ENCODE measurements at regions not wholly inside any gene's neighbourhood (a gene's known extent, or its start where the extent isn't known, plus 50 kb on each side); places are given as distances from the start of the nearest gene placed in this dataset.

DNA sequence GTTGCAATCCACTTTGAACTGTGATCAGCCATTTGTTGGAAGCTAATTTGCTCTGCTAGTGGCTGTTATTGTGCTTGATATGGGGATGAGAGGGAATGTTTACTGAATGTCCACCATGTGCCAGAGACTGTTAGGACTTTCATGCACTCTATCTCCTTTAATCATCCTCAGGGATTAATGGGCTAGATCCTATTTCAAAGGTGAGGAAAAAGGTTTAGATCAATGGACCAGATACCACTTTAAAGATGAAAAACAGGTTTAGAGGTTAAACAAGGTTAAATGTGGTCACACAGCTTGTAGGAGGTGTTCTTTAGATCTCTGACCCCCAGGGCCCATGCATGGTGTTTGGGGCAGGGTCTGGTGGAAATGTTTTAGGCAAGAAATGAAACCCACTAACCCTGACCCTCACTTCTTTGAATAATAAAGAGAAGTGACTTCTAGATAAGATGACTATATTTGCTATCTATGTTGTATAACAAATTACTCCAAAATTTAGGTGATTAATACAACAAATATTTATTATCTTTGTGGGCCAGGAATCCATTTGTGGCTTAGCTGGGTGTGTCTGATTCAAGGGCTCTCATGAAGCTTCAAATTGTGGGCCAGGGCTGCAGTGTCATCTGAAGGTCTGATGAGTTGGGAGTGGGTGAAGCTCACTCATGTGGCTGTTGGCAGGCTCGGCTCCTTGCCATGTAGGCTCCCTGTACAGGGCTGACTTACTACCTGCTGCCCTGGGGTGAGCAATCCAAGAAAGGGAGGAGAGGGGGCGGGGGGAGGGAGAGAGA lies 127.8 kb upstream of the FOXA2 start:
- DNase-seq (ENCODE audit: low read depth, low spot score), result no peak
- H3K4me1 ChIP-seq (ENCODE audit: control insufficient read depth, extremely low read depth, insufficient read depth, low read length), result peaks cover 13% of the 10 kb centered on the region
- no peaks in the 10 kb centered on the region for H3K9me1 ChIP-seq (replicated peaks; ENCODE audit: control insufficient read depth, extremely low read depth, insufficient read depth, low read length)
- H3K4me3 ChIP-seq (replicated peaks in 1 of 3; ENCODE audit: insufficient read depth in 1 of 3, low read depth in 1 of 3, low read length in 3 of 3), result no peak overlapping the region
- CTCF ChIA-PET, result no interaction called here
- no peaks in the 10 kb centered on the region for H3K79me2 ChIP-seq (ENCODE audit: control insufficient read depth, insufficient read depth, low read length)
- POLR2A ChIA-PET, result no interaction called here
- no peaks in the 10 kb centered on the region for H3K27me3 ChIP-seq (ENCODE audit: control insufficient read depth in 2 of 2, insufficient read depth in 2 of 2, low read length in 2 of 2)
- intact Hi-C loops (cut with micrococcal nuclease), result no loop called here
- no peak overlapping the region for H2AFZ ChIP-seq (ENCODE audit: low read depth, low read length)
- no peaks in the 10 kb centered on the region for H3K9me3 ChIP-seq (replicated peaks; ENCODE audit: control insufficient read depth, insufficient read depth, low read length)
- FAIRE-seq, result no peak
- dilution Hi-C loops (cut with MboI; ENCODE audit: extremely low pct_ligation_motif_present, low sequenced_read_pairs), result no loop called here
- TF ChIP-seq GATA2 (IDR thresholded peaks at IDR 0.05; ENCODE audit: insufficient read depth, insufficient read length, low read depth, low read length), result no peak
- no peak for TF ChIP-seq POLR2A (IDR thresholded peaks at IDR 0.05; ENCODE audit: low read depth, low read length)
- TF ChIP-seq EZH2 (IDR thresholded peaks at IDR 0.05; ENCODE audit: borderline replicate concordance, low read depth, low read length, severe bottlenecking), result no peak
- TF ChIP-seq FOS (IDR thresholded peaks at IDR 0.05; ENCODE audit: borderline replicate concordance, insufficient read depth, low read length), result no peak
- TF ChIP-seq POLR2AphosphoS5 (IDR thresholded peaks at IDR 0.05; ENCODE audit: insufficient read depth, low read depth, low read length), result no peak
- TF ChIP-seq, protein P1, sequence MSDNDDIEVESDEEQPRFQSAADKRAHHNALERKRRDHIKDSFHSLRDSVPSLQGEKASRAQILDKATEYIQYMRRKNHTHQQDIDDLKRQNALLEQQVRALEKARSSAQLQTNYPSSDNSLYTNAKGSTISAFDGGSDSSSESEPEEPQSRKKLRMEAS (IDR thresholded peaks at IDR 0.05; ENCODE audit: insufficient read depth, insufficient read length), result no peak
- no peak for TF ChIP-seq JUN (IDR thresholded peaks at IDR 0.05; ENCODE audit: borderline replicate concordance, insufficient read depth, insufficient read length, low read depth)
- TF ChIP-seq MYC (IDR thresholded peaks at IDR 0.05; ENCODE audit: low read depth, low read length), result no peak
- TF ChIP-seq, protein P2, sequence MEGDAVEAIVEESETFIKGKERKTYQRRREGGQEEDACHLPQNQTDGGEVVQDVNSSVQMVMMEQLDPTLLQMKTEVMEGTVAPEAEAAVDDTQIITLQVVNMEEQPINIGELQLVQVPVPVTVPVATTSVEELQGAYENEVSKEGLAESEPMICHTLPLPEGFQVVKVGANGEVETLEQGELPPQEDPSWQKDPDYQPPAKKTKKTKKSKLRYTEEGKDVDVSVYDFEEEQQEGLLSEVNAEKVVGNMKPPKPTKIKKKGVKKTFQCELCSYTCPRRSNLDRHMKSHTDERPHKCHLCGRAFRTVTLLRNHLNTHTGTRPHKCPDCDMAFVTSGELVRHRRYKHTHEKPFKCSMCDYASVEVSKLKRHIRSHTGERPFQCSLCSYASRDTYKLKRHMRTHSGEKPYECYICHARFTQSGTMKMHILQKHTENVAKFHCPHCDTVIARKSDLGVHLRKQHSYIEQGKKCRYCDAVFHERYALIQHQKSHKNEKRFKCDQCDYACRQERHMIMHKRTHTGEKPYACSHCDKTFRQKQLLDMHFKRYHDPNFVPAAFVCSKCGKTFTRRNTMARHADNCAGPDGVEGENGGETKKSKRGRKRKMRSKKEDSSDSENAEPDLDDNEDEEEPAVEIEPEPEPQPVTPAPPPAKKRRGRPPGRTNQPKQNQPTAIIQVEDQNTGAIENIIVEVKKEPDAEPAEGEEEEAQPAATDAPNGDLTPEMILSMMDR (IDR thresholded peaks at IDR 0.05; ENCODE audit: extremely low read depth in 1 of 2, insufficient read depth in 1 of 2, low read depth in 1 of 2, low read length in 2 of 2), result no peak
- H3K9ac ChIP-seq (replicated peaks; ENCODE audit: extremely low read depth, insufficient read depth, low read length), result no peak overlapping the region
- no peaks in the 10 kb centered on the region for H3K36me3 ChIP-seq (ENCODE audit: control insufficient read depth in 2 of 2, extremely low read depth in 1 of 2, insufficient read depth in 2 of 2, low read length in 2 of 2)
- no peak overlapping the region for H3K4me2 ChIP-seq (ENCODE audit: insufficient read depth, low read length)
- BruUV-seq (replicated peaks), result no TSS peak
- no peak overlapping the region for H3K27ac ChIP-seq (ENCODE audit: insufficient read depth, low read depth, low read length)
- H4K20me1 ChIP-seq (replicated peaks; ENCODE audit: control insufficient read depth, extremely low read depth, insufficient read depth, low read length), result no peaks in the 10 kb centered on the region

Measured in endothelial cell of umbilical vein (primary cell).